T follicular helper cell (primary cell): ENCODE measurements at regions not wholly inside any gene's neighbourhood (a gene's known extent, or its start where the extent isn't known, plus 50 kb on each side); places are given as distances from the start of the nearest gene placed in this dataset.

ENCODE experiments used
- DNase-seq: peaks from one replicate; pipeline ENCODE4 v3.0.0-alpha.2; 2020; ENCODE audit warnings: low read depth

DNA sequence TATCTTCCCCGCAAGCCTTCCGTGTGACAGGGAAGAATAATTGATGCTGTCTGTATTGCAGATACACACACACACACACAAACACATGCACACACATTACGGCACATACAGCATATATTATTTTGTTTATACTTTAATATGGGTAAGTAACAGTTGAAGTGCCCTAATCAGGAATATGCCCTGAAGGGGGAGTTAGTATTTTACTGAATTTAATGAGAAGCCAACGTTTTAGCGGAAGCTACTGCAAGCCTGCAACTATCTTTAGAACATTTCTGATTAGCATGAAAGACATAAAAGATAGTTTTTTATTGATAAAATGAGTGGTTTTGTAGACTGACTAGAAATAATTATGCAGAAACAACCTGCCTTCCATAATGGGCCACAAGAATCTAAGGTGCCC lies 296.6 kb upstream of the SLCO3A1 start:
- no peak for DNase-seq

DNA sequence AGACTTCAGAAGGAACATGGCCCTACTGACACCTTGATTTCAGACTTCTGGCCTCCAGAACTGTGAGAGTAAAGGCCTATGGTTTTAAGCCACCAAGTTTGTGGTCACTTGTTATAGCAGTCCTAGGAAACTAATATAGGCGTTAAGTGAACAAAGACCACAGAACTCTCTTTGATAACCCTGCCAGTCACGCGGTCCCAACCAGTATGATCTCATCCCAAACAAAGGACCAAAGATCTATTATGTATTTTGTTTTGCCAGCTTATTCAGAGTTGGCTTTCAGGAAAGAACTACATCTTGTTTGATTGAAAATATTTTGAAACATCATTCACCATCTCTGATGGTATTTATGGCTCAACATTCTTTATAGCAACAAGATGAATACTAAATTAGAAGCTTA lies 294.4 kb upstream of the SLCO3A1 start:
- no peak for DNase-seq

DNA sequence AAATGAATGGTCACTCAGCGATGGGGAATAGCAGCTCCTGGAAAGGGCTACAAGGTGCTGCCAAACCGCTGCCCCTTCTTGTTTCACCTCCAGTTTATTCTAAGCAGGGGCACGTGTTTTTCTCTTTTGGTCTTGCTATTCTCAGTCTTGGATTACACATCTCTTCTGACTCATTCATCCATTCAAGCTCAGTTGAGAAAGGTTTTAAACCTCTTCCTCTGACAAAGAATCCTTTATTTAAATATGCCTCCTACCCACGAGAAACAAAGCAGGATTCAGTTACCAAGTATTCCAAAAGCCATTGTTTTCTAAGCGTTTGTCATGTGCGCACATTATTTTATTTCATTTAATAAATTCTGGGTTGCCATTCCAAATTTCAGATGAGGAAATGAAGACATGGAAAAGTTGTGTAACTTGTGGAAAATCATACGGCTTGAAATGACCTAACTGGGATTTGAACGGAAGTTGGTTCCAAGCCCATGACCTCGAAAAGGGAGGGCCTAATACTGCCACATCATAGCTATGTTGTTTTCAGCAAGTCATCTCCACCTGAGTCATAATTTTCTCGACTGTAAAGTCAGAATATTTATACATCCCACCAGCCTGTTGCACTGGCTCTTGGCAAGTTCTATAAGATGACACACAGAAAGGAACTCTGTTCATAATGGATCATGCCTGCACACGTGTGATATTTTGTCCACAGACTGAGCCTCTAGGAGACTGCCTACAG lies 292.0 kb upstream of the SLCO3A1 start:
- DNase-seq: no peak

DNA sequence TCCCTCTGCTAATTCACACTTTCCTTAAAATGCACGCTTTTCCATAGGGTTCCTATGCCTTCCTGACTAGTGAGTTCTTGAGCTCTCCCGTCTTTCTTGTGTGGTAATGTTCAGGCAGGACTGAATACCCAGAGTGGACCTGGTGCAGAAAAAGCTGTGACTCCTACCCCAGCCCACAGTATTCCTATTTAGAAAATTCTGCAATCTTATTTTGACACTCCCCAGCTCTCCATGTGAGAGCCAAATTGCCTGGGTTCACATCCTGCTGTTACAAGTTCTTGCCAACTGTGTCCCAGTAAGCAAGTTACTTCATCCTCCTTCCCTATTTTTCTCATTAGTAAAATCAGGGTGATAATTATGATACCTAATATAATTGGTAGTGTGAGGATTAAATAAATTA lies 290.8 kb upstream of the SLCO3A1 start:
- no peak for DNase-seq

DNA sequence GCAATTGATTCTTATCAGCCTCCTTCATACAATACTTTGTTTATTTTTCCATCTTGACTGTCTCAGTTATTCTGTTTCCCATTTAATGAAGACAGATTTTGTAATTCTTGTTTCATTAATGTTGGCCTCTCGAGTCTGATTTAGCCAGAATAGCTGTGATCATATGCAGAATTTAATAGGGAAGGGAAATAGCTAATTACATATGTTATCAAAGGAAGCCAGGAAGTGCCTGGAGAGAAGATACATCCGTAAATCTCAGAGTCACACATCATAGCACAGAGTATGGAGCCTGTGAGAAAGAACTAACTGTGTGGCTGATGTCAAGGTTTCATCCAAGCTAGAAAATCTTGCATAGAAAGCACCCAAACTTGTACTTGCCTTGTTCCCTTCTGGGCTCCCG lies 288.9 kb upstream of the SLCO3A1 start:
- DNase-seq: no peak

DNA sequence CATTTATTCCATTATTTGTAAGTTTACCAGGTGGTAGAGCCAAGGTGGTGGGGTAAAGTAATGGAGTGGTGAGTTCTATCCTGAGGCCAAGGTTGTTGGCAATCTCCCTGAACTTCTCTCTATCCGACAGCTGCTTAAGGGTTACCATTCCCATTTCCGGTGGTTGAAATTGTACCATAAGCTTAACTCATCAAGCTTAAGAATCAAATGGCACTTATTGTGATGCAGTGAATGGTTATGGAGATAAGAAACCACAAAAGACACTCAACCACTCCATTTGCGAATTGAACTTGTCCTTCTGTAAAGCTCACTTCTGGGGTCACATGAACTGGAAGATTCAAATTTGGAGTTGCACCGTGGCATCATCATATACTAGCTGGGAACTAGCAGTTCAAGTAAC lies 287.4 kb upstream of the SLCO3A1 start:
- no peak for DNase-seq

DNA sequence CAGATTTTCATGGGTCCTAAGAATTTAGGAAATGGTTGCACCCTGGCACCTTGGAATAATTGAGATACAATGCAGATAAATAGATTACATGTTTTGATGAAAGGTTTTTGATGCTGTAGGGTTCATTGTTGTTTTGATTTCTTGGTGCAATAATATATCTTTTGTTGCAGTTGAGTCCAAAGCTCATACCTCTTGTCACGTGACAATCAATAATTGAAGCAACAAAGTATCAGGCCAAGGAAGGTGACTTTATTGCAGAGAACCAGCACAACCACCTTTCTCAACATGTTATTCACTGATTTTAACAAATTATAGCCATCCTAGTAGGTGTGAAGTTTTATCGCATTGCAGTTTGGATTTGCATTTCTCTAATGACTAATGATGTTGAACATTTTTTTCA lies 285.5 kb upstream of the SLCO3A1 start:
- no peak for DNase-seq

DNA sequence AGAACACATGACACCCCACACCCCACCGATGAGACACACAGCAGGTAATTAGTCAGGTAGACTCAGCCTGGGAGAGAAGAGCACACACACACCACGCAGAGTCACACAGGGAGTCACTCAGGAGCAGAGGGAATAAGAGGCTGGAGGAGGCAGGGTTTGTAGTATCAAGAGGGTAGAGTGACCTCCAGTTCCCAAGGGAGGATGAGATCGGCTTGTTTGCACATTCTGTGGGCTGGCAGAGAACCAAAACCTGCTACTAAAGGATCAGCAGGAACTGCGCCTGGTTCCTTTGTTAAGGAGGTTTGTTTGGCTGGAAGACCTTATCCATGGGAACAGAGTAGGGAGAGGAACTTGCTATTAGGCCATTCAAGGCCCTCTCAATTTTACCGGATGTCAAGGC lies 281.4 kb upstream of the SLCO3A1 start:
- no peak for DNase-seq

DNA sequence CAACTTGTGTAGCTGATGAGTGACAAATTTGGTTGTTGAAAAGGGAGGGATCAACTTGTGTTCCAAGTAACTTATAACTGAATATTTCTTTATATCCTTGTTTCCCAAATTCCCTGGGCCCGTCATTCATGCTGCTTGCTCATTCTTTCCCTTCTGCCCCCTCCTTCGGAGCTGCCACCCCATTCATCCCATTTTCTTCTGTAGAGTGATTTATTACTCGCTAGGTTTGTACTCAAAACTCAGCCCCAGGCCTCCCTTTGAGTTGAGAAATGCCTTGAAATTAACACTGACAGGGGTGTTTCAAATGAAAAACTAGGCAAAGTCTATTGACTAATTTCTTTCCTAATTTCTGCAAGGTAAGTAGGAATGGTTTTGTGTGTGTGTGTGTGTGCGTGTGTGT lies 277.4 kb upstream of the SLCO3A1 start:
- no peak for DNase-seq

DNA sequence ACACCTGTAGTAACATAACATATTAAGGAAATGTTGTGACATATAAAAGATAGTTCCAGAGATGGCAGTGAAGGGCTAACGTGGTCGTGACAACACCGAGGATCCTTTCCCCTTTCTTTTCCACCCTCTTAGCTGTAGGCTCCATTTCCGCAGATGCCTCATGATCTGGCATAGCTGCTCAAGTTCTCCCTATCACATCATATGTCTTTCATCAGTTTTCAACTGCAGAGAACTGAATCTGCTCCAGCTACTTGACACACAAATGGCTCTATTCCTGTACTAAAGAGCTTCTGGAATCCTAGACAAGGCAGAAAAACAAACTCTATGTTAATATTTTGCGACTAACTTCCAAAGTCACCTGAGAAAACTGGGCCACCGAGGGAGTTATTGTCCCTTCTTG lies 275.0 kb upstream of the SLCO3A1 start:
- DNase-seq: no peak

DNA sequence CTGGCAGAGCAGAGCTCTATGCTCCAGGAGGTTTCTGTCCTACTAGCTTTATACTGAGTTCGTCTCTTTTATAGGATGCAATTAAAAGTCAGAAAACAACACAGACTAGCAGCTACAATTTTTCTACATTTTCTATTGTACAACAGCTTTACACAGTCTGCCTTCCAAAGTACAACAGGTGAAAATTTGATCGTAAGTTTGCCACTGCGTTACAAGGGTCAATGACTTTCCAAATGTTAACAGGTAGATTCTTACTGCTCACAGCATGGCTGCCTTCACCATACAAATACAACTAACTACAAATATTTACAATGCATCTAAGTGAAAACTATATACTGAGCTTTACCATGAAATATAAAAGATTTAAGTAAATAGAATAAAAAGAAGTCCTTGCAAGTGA lies 268.6 kb upstream of the SLCO3A1 start:
- DNase-seq: no peak

DNA sequence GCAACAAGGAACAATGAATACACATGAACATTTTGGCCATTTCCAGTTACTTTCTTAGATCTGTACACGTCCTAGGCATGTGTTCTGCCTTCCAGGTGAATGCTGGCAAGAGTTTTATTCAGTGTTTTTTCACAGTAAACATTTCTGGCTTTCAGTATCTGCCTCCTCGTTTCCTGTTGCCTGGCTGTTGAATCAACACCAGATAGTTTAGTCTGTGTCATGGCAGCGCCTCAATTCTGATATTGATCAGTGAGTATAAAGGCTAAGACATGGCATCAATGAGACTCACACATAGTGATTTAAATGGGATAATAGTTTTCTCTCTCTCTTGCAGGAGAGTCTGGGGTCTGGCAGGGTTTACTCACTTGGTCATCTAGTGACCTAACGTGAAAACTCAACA lies 266.9 kb upstream of the SLCO3A1 start:
- DNase-seq: no peak

DNA sequence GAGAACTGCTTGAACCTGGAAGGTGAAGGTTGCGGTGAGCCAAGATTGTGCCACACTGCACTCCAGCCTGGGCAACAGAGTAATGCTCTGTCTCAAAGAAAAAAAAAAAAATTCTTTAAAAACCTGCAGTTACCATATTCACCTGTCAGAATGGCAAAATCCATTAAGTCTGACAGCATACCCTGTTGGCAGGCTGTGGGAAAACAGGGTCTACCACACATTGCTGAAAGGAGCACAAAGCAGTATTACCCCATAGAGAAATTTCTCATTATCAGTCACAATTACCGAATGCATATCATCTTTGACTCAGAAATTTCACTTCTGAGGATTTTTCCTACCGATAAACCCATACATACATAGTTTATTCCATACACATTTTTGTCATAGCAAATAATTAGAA lies 264.1 kb upstream of the SLCO3A1 start:
- no peak for DNase-seq

DNA sequence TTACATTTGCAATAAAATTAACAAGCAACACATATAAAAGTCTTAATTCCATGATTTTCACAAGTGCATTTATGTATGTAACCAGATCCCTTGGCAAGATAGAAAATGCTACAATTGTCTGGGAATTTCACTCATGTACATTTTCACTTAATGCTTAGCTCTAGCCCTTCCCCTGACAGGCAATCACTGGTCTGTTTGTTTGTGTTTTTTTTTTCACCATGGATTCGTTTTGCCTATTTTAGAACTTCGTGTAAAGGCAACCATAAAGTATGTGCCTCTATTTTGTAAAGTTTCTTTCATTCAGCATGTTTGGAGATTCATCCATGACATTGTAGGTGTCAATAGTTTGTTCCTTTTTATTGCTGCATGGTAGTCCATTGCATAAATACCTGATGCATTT lies 260.9 kb upstream of the SLCO3A1 start:
- DNase-seq: no peak

DNA sequence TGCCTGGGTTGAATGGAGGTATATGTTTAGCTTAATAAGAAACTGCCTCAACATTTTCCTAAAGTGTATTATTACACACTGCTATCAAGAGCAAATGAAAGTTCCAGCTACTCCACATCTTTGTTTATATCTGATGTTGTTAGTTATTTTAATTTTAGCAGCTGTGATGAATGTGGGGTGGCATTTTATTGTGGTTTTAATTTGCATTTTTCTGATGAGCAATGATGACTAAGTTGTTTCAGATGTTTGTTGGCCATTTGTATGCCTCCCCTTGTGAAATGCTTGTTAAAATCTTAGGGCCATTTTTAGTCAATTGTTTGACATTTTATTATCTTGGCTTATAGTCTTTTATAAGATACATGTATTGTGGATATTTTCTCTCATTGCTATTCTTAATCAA lies 260.4 kb upstream of the SLCO3A1 start:
- no peak for DNase-seq

DNA sequence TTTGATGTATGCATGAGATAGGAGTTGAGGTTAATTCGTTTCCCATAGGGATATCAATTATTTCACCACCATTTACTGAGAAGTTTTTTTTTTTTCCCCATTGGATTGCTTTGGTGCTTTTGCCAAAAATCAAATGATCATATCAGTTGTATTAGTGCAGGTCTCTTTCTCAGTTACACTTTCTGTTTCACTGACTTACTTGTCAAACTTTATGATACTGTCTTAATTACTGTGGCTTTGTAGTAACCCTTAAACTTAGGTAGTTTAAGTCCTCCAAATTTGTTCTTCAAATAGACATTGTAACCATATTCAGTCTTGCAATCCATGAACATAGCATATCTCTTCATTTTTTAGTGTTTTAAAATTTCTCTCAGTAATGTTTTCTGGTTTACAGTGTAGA lies 259.9 kb upstream of the SLCO3A1 start:
- DNase-seq: no peak

DNA sequence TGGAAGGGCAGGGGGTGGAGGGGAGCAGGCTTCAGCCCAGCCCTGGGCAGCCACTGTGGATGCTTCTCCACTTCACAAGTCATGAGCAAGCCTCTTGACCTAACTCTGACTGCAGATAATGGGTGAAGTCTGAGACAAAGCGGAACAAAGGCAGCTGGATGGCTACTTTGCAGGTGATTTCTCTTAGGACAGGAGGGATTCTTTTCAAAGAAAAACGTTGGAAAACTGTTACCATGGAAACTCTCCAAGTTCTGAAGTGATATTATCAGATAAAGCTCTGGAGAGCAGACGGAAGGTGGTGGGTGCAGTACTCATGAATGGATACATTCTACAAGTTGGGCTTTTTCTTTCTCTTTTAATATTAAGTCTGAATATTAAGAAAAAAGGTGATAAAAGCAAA lies 254.2 kb upstream of the SLCO3A1 start:
- no peak for DNase-seq

DNA sequence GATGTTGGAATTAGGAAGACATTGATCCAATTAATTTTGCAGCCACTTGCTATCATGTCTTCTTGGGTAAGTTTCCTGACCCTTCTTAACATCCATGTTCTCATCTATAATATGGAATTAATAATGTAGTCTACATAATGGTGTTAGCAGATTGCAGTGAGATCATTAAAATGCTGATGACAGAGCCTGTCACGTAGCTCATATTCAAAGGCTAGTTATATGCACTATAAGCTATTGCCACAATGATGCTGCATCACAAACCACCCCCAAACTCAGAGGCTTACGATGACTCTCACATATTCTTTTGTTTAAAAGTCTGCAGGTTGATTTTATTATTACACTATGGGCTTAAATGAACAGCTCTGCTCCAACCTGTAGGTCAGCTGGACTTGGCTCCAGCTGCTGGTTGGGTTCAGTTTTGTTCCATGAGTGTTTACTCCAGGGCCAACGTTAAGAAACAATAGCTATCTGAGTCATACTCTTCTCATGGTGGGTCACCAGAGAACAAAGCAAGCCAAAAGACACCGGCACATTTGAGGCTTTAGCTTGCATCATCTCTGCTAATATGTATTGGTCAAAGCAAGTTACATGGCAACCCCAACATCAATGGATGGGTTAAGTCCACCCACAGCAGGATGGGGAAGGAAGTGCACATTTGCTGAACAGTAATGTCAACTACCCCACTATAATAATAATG lies 250.0 kb upstream of the SLCO3A1 start:
- DNase-seq: no peak

DNA sequence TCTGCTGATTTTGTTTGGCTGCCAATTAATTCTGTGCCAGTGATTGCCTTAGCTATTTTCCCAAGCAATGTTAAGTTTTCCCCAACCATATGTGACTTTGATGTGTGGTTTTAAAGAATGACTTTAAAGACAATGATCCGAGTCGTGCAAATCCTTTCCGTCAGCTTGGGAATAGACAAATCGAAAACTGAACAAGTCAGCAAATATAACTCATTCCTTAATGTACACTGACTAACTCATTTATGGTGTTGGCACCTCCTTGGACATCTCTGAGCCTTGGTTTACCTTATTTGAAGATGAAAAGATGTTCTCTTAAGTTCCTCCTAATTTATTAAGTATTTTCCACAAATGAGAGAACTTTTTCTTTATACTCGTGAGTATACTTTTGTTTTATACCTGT lies 249.4 kb upstream of the SLCO3A1 start:
- no peak for DNase-seq

DNA sequence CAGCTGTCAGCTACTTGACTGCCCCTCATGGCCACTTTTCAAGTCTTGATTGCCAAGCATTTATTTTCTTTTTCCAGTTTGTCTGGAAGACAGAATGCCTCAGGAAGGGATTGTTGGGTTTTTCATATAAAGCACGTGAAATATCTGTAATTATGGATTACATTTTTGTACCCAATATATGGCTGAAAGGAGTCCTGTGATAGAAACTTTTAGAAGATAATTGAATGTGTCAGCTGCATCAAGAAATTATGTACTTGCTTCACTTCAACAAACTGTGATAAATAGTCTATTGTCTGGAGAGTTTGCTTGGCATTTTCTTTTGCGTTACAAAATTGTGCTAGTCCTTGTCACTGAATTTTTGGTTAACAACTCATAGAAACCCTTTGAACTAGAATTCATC lies 247.9 kb upstream of the SLCO3A1 start:
- no peak for DNase-seq

DNA sequence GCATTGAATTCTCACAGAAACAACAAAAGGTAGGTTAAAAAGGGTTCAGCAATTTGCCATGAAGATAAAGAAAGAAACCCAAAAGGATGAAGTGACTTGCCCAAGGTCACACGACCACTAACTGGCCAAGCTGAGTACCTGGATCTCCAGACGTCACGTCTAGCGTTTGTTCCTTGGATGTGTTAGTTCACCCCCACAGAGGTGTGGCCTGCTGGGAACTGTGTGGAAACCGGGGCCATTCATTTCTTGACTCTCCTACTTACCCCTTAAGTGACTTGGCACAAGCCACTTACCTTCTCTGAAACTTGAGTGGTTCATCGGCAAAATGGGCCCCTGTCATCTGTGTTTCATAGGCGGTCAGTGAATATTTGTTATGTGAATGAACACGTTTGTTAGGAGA lies 244.3 kb upstream of the SLCO3A1 start:
- no peak for DNase-seq

DNA sequence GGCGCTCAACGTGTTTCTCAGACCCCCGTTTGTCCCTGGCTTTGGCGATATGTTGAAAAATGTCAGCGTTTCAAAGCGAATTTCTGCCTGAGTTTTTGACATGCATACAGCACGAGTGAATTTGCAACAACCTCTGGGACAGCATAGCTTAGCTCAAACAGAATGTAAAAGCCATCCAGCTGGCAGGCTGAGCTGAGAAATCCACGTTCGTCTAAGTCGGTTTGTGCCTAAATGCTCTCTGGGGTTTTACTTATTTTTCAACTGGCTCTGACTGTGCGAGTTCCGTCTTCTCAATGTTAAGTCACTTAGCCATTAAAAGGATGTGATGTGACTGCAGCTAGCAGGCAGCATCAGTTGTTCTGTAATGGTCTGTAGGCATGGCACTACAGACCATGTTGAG lies 243.5 kb upstream of the SLCO3A1 start:
- DNase-seq: no peak

DNA sequence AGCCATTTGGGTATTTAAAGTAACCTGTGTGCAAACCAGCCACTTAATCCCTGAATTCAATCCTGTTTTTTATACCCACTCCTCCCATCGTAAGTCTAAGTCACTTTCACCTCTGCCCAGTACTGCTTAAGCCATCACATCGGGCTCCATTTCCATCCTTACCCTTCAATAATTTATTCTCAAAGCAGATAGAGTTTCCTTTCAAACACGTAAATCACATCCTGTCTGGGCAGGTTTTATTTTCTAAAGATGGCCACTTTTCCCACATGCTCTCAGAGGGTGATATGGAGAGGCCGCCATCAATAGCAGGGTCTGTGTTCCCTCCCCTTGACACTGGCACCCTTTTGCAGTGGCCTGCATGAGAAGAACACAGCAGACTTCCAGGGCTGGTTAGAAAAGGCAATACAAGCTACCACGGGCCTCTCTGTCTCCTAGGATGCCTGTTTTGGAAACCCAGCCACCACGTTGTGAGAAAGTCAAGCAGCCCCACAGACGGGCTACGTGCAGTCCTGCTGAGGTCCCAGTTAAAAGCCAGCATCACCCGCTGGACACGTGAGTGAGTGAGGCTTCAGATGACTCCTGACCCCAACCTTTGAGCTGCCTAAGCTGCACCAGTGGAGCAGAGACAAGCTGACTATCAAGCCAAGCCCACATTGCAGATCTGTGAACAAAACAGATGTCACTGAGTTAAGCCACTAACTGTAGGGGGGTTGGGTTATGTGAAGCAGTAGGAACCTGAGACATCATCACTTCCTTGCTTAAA lies 241.8 kb upstream of the SLCO3A1 start:
- no peak for DNase-seq
